ENCODE measurements at regions not wholly inside any gene's neighbourhood (a gene's known extent, or its start where the extent isn't known, plus 50 kb on each side); places are given as distances from the start of the nearest gene placed in this dataset.

- TF ChIP-seq CTCF (IDR thresholded peaks at IDR 0.05), result no peak
- no peak for TF ChIP-seq POLR2A (IDR thresholded peaks at IDR 0.05)
- no peak for TF ChIP-seq POLR2AphosphoS5 (IDR thresholded peaks at IDR 0.05)
Measured at GRCh38 chr4:108370291-108371141, 201.8 kb upstream of the LEF1 start.
